NCI-H1417 treated with DMSO at 0.1 percent for 48 hours (cell line): ENCODE measurements at regions not wholly inside any gene's neighbourhood (a gene's known extent, or its start where the extent isn't known, plus 50 kb on each side); places are given as distances from the start of the nearest gene placed in this dataset.
A peak's percentile ranks its signal among the peaks of the same experiment; 100 is the strongest.
"Not testable (repeated sequence)": the region's sequence is repeated elsewhere in the genome, so short reads cannot be mapped to it uniquely, and the experiment has no call there.

Experiments used
- DNase-seq: peaks from one replicate; lab custom pipeline; 2025; lab: John Stamatoyannopoulos, UW

GRCh38 chr9:106757514-106757913, 105.5 kb upstream of the ZNF462 start:
- no peak for DNase-seq

DNA sequence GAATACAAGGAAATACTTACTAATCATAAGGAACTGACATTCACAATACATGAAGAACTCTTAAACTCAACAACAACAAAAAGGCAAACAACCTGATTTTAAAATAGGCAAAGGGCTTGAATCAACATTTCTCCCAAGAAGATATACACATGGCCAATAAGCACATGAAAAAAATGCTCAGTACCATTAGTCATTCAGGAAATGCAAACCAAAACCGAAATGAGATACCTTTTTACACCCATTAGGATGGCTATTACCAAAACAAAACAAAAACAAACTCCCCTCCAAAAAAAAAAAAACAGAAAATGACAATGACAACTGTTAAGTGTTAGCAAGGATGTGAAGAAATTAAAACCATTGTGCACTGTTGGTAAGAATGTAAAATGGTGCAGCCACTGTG, 104.1 kb upstream of the ZNF462 start:
- DNase-seq = no peak

DNA sequence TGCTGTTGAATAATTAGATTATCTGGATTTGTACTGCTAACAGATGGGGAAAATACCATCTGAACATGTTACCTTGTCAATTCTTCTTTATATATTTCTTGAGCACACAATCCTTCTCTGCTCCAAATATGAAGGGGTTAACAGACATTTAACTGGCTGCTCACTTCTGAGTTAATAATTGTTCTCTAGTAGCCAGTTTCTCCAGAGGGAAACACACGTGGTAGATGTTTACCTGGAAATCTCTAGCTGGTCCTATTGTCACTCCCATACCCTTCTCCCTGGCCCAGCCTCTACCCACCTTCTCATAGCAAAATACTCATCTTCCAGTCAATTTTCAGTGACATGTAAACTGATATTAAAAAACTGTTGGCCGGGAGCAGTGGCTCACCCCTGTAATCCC, 101.5 kb upstream of the ZNF462 start:
- DNase-seq = no peak

GRCh38 chr9:106766616-106767015, 96.3 kb upstream of the ZNF462 start:
- no peak for DNase-seq

DNA sequence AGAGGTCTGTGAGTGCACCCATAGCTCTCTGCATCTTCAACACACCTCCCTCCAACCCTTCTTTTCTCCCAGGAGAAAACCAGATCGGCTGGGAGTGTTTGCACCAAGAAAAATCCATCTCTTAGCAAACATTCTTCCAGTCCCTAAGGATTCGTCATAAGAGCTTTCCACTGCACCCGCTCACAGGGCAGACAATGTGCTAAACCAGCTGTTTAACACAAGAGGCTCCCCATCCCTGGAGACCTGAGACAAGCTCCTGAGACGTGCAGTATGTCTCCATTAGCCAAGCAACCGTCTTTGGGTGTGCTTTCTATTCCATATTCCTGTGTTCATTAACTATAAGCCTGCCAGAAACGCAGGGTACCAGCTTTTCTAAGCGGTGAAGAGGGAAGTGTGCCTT, 93.6 kb upstream of the ZNF462 start:
- DNase-seq = no peak

DNA sequence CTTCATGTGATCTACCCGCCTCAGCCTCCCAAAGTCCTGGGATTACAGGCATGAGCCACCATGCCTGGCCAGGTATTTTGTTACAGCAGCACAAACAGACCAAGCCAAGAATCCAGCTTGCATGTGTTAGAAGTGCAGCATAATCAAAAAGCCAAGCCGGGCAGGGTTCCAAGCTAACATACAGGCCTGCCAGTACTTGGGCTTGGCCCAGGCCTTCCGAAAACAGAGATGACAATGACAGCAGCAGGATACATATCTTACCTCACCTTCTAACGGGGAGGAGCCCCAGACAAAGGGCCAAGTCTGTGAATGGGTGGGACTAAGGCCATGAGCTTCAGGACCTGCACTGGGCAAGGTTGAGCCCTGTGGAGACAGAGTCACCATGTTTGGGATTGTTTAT, 91.4 kb upstream of the ZNF462 start:
- no peak for DNase-seq

GRCh38 chr9:106772523-106773290, 90.3 kb upstream of the ZNF462 start:
- no peak for DNase-seq

GRCh38 chr9:106773750-106774149, 89.2 kb upstream of the ZNF462 start:
- no peak for DNase-seq

DNA sequence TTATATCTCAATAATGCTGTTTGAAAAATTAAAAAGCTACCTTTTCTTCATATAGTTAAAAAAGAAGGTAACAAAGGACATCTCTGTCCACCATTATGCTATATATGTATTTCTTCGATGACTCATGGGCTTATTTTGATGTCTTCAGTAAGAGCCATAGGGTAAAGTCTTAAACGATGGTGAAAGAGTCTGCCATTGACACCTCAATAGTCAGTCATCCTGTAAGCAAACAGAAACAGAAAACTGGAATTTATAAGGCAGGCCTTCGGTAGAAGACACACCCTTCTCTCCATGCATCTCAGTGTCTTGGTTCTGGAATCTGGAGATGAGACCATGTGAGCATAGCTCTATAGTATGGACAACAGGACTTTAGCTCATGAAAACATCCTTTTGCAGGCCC, 87.0 kb upstream of the ZNF462 start:
- no peak for DNase-seq

DNA sequence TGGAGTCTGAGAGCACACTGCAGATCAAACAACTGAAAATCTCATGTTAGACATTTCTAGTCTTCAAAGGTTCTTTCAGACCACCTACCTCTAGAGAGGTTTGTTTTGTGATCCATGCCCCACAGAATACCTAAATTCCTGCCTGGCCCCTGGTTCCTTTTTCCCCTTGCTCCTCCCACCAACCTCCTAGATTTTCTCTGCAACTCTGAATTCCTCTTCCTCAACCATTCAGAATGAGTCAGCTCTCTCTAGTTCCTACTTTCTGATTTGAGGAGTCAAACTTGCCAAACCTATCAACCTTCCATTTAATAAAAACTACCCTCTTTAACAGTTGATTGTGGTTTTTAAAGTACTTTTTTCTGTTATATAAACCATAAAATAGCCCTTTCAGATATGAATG, 83.2 kb upstream of the ZNF462 start:
- DNase-seq = no peak

- DNase-seq = no peak
These were observed 79.8 kb upstream of the ZNF462 start for GRCh38 chr9:106783121-106783520.

DNA sequence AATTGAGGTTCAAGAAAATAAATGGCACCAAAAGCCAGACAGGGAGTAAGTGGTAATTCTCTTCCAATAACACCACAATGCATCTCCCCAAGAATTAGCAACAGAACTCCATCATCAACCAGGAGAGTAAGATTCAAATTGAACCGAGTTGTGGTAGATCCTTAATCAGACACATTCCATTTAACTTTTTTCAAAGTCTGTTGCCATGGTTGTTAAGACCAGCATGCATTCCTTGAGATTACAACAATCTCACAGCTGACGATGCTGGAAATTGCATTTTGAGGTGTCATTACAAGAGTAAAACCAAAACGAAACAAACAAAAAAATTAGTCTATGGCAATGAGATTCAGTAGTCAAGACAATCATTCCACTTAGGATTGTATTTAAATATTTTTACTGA, 78.9 kb upstream of the ZNF462 start:
- DNase-seq = no peak

DNA sequence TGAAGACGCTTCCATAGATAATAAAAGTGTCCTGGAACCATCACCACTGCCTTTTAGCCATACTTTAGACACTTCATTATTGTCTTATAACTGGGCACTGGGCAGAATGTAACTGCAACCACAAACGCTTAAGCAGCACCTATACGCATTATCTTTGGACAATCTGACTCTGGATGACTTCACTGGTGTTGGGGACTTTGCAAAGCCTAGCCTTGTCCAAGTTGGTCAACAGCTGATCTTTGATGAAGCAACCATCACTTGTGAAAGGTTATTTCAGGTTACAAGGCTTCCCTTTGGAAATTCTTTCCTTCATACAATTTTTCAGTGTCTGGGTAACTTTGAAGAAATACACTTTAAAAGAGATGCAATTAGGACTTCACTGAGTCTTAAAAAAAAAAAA, 77.8 kb upstream of the ZNF462 start:
- DNase-seq = no peak

DNA sequence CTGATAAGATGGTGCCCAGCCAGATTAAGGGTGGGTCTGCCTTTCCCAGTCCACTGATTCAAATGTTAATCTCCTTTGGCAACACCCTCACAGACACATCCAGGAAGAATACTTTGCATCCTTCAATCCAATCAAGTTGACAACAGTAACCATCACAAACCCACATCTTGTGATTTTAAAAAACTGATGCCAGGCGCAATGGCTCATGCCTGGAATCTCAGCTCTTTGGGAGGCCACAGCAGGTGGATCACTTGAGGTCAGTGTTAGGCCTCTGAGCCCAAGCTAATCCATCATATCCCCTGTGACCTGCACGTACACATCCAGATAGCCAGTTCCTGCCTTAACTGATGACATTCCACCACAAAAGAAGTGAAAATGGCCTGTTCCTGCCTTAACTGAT, 74.9 kb upstream of the ZNF462 start:
- not testable (repeated sequence) for DNase-seq

DNA sequence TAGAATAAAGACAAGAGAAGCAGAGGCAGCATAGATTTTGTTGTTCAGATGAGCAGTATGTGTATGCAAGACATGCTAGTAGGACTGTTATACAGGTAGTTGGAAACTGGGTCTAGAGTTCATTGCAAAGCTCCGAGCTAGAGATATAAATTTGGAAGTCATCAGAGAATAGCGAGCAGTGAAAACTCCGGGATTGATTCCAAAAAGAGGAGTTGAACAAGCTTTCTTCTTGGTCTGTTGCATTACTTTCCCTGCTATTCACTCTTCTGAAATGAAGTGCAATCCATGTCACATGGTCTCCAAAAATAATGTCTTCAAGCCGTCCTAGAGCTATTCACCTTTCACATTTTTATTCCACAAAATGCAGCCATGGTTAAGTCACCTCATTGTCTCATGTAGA, 67.9 kb upstream of the ZNF462 start:
- no peak for DNase-seq

DNA sequence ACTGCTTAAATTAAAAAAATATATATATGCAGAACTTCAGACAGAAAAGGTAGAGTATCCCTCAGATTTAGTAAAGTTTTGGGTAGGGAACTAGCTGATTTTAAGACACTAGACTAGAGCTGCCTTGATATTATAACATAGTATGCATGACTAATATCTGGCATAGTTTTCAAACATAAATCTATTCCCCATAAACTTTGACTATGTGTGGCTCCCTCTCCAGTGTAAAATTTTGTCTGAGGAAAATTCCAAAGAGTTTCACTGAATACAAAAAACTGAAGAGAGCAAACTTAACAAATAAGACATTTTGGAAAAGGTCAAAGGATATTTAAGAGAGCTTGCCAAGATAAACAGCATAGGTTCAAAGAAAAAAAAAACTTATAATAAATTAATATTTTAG, 66.2 kb upstream of the ZNF462 start:
- no peak for DNase-seq

DNA sequence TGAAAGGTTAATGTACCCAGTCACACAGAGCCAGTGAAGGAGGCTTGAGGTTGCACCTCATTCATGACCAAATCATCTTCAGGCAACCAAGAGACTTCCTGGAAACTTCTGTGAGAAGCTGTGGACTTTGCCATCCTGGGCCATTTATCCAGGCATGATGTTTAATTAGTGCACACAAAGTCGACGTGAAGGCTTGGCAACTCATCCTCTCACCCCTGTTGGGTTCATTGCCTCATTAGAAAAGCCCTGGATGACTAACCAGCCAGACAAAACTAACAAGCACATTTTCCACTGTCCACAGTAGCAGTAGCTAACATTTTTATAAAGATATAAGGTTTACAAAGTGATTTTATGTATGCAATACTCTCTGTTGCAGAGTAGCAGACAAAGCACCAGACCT, 65.7 kb upstream of the ZNF462 start:
- DNase-seq = no peak

DNA sequence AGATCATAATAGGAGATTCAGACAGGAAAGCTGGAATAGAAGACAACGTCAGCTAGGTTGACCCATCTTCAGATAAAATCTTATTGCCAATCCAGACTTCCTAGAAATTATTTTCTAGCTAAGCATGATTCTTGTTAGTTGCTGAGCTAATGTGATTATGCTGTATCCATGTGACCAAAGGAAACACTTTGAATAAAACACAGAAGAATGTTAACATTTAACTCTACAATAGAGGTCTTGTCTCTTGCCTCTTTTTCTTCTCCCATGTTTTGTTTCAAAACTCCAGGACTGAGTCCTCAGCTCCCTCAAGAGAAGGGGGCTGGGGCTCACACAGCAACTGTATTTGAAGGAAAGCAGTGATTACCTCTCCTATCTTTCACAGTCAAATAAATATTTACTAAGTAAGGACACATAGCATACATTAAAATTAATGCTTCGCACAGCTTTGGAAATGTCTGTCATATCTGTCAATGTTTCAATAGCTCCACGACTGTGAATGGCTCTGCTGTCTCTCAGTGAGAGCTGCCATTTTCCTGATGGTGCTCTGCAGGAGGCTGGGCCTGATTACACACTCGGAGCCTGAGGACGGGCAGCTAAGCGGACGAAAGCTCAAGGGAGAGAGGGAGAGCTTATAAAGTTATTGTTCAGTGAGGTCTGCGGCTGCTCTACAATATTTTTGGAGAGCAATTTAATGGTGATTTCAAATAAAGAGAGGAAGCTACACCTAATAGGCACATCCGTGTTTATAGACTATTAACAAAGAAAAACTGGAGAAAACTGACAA, 64.8 kb upstream of the ZNF462 start:
- DNase-seq = peak; percentile 3

DNA sequence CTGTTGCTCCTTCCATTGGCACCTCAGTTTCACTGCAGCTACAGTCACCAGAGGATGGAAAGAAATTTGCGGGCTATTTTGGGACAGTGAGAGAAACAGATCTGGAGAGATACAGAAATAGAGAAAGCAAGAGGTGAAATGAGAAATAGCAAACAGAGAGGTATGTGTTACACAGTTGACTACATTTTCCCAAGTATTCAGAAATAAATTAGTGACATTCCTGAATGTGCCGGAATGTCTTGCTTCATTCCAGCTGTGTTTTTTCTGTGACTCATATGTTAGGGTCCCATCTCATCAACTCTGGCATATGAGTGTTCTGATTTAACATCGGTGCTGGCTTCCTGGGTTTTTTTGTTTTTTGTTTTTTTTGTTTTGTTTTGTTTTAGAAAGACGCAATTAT, 63.8 kb upstream of the ZNF462 start:
- no peak for DNase-seq

- DNase-seq = no peak
These were observed 62.2 kb upstream of the ZNF462 start for GRCh38 chr9:106800701-106801270.

DNA sequence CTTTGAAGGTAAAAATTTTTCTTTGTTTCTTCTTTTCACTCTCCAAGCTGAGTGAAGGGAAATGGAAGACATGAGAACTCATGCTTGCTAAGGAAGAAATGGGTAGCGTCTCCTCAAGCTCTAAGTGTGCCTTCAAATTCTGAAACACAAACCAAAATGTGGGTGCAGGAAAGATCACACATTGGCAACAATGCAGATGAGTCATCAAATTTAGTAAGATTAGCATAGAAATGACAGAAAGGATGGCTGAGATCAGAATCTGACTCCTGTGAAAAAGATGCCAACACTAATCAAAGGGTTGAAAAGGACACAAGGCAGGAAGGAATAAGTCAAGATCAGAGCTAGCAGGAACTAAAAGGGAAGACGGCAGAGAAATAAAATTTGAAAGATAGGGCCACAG, 61.1 kb upstream of the ZNF462 start:
- DNase-seq = no peak
